Colonic mucosa (tissue), 4 donors: ENCODE measurements at regions not wholly inside any gene's neighbourhood (a gene's known extent, or its start where the extent isn't known, plus 50 kb on each side); places are given as distances from the start of the nearest gene placed in this dataset.
"Not testable (repeated sequence)": the region's sequence is repeated elsewhere in the genome, so short reads cannot be mapped to it uniquely, and the experiment has no call there.

Experiments used
- DNase-seq: peaks from one replicate; pipeline ENCODE4 v3.0.0-alpha.2; 2020
- H3K27ac ChIP-seq: fragments of 200-600 bp; one replicate; pipeline ENCODE4 v1.8.0; 2021
- H3K27me3 ChIP-seq: fragments of 200-600 bp; one replicate; pipeline ENCODE4 v1.8.0; 2021
- H3K36me3 ChIP-seq: fragments of 200-600 bp; one replicate; pipeline ENCODE4 v1.8.0; 2021
- H3K4me1 ChIP-seq: fragments of 200-600 bp; one replicate; pipeline ENCODE4 v1.8.0; 2021; ENCODE audit warnings: mild to moderate bottlenecking
- H3K4me3 ChIP-seq: fragments of 200-600 bp; one replicate; pipeline ENCODE4 v1.8.0; 2021
- H3K9ac ChIP-seq, 2 donors: one replicate each; pipeline ENCODE4 v1.7.0; 2013; ENCODE audit warnings: control low read depth in 2 of 2, low read depth in 2 of 2, low read length in 2 of 2
- H3K9me3 ChIP-seq: fragments of 200-600 bp; one replicate; pipeline ENCODE4 v1.8.0; 2021
- CTCF ChIP-seq: fragments of 200-600 bp; IDR thresholded peaks from one replicate; pipeline ENCODE4 v1.8.0; 2022; ENCODE audit warnings: antibody characterized with exemption, mild to moderate bottlenecking
- intact Hi-C: fragments of 100-400 bp; cut with DNase I; formaldehyde crosslinking; loops from one replicate; pipeline ENCODE4 v1.14.1; 2022
- donor health status: healthy.
- donor health status: DM: no; HTN: no; CAD: no.
- donor health status: DM: no; HTN: no; CAD: no.

GRCh38 chr11:38384568-38384967 lies 1786.5 kb upstream of the RAG2 start:
- H3K4me1 ChIP-seq = no peaks in the 10 kb centered on the region
- H3K27ac ChIP-seq = no peak overlapping the region
- no peak overlapping the region for H3K9ac ChIP-seq
- no peaks in the 10 kb centered on the region for H3K36me3 ChIP-seq
- no peaks in the 10 kb centered on the region for H3K9me3 ChIP-seq
- H3K27me3 ChIP-seq = no peaks in the 10 kb centered on the region
- intact Hi-C loops = no loop called here
- H3K4me3 ChIP-seq = no peak overlapping the region
- no peak for TF ChIP-seq CTCF
- DNase-seq = no peak

- intact Hi-C loops = no loop called here
- H3K9ac ChIP-seq = no peak overlapping the region
- H3K27ac ChIP-seq = no peak overlapping the region
- H3K4me3 ChIP-seq = no peak overlapping the region
- no peak for DNase-seq
- H3K36me3 ChIP-seq = no peaks in the 10 kb centered on the region
- H3K27me3 ChIP-seq = no peaks in the 10 kb centered on the region
- H3K4me1 ChIP-seq = no peaks in the 10 kb centered on the region
- no peak for TF ChIP-seq CTCF
- no peaks in the 10 kb centered on the region for H3K9me3 ChIP-seq
Measured at GRCh38 chr11:38365274-38365673, 1767.2 kb upstream of the RAG2 start.

GRCh38 chr11:38356255-38356654 lies 1758.2 kb upstream of the RAG2 start:
- Histone ChIP-seq H3K27ac (no peak overlapping the region), H3K9ac (no peak overlapping the region), H3K4me1 (no peaks in the 10 kb centered on the region), H3K4me3 (no peak overlapping the region), H3K27me3 (no peaks in the 10 kb centered on the region), H3K9me3 (no peaks in the 10 kb centered on the region), H3K36me3 (no peaks in the 10 kb centered on the region)
- intact Hi-C loops = no loop called here
- DNase-seq = no peak
- no peak for TF ChIP-seq CTCF

- intact Hi-C loops = no loop called here
- Histone ChIP-seq H3K4me1 (no peaks in the 10 kb centered on the region), H3K27ac (no peak overlapping the region), H3K9ac (no peak overlapping the region), H3K36me3 (no peaks in the 10 kb centered on the region), H3K9me3 (no peaks in the 10 kb centered on the region), H3K27me3 (no peaks in the 10 kb centered on the region), H3K4me3 (no peak overlapping the region)
- DNase-seq = no peak
- no peak for TF ChIP-seq CTCF
Measured at GRCh38 chr11:38345286-38345685, 1747.2 kb upstream of the RAG2 start.

- H3K9ac ChIP-seq, DNase-seq, H3K4me1 ChIP-seq, H3K4me3 ChIP-seq, intact Hi-C loops, H3K36me3 ChIP-seq, H3K9me3 ChIP-seq, H3K27ac ChIP-seq, H3K27me3 ChIP-seq: not testable (repeated sequence)
Measured at GRCh38 chr11:38341612-38342011, 1743.6 kb upstream of the RAG2 start.

- H3K4me1 ChIP-seq = no peaks in the 10 kb centered on the region
- no peak overlapping the region for H3K27ac ChIP-seq
- no peak for DNase-seq
- H3K9ac ChIP-seq = no peak overlapping the region
- H3K4me3 ChIP-seq = no peak overlapping the region
- H3K9me3 ChIP-seq = no peaks in the 10 kb centered on the region
- no peak for TF ChIP-seq CTCF
- H3K36me3 ChIP-seq = no peaks in the 10 kb centered on the region
- intact Hi-C loops = no loop called here
- H3K27me3 ChIP-seq = no peaks in the 10 kb centered on the region
Measured at GRCh38 chr11:38339835-38340440, 1741.9 kb upstream of the RAG2 start.

- intact Hi-C loops, H3K27me3 ChIP-seq: not testable (repeated sequence)
Measured at GRCh38 chr11:38338022-38338421, 1740.0 kb upstream of the RAG2 start.

More at GRCh38 chr11:38338022-38338421, 1740.0 kb upstream of the RAG2 start:
- not testable (repeated sequence) for H3K27ac ChIP-seq, H3K4me1 ChIP-seq, H3K4me3 ChIP-seq, H3K36me3 ChIP-seq, H3K9ac ChIP-seq, H3K9me3 ChIP-seq, DNase-seq
